ENCODE measurements at regions not wholly inside any gene's neighbourhood (a gene's known extent, or its start where the extent isn't known, plus 50 kb on each side); places are given as distances from the start of the nearest gene placed in this dataset.

- no peak for TF ChIP-seq CTCF (conservative IDR thresholded peaks at IDR 0.05)
- 94% methylated on average over 3 of the region's 3 CpGs; no CpG with 5 or more reads in 1 of the 2 experiments for WGBS, 2 experiments (ENCODE audit: insufficient coverage in 1 of 2, insufficient read length in 1 of 2)
- H3K9me3 Mint-ChIP-seq: no peaks in the 10 kb centered on the region
- no peak overlapping the region for H3K27ac ChIP-seq (ENCODE audit: low read depth, low read length)
- H3K9me3 ChIP-seq (ENCODE audit: control insufficient read depth, low read length): no peaks in the 10 kb centered on the region
- no peaks in the 10 kb centered on the region for H3K36me3 Mint-ChIP-seq (ENCODE audit: low read depth)
- H3K4me1 Mint-ChIP-seq: no peaks in the 10 kb centered on the region
- no peak overlapping the region for H3K9ac ChIP-seq (ENCODE audit: extremely low read depth, low read length, poor library complexity, severe bottlenecking)
- H3K4me3 ChIP-seq (ENCODE audit: low read length): no peak overlapping the region
- no peak overlapping the region for H3K4me3 Mint-ChIP-seq
- DNase-seq: no peak
- H3K27me3 Mint-ChIP-seq (ENCODE audit: insufficient read depth): peaks cover 52% of the 10 kb centered on the region
- no peaks in the 10 kb centered on the region for H3K36me3 ChIP-seq (ENCODE audit: control insufficient read depth, insufficient read depth, low read length)
- H3K27ac Mint-ChIP-seq: no peak overlapping the region
- H3K4me1 ChIP-seq (ENCODE audit: control insufficient read depth, insufficient read depth, low read length): no peaks in the 10 kb centered on the region
- H3K27me3 ChIP-seq (ENCODE audit: control insufficient read depth, insufficient read depth, low read length, poor library complexity, severe bottlenecking): peaks cover 14% of the 10 kb centered on the region
Measured at GRCh38 chr16:73197598-73197997, 149.7 kb upstream of the ZFHX3 start.

- no peaks in the 10 kb centered on the region for H3K36me3 Mint-ChIP-seq (ENCODE audit: low read depth)
- Histone ChIP-seq H3K27ac (ENCODE audit: low read depth, low read length) (no peak overlapping the region), H3K4me1 (ENCODE audit: control insufficient read depth, insufficient read depth, low read length) (no peaks in the 10 kb centered on the region), H3K27me3 (ENCODE audit: control insufficient read depth, insufficient read depth, low read length, poor library complexity, severe bottlenecking) (peaks cover 23% of the 10 kb centered on the region), H3K9ac (ENCODE audit: extremely low read depth, low read length, poor library complexity, severe bottlenecking) (no peak overlapping the region), H3K36me3 (ENCODE audit: control insufficient read depth, insufficient read depth, low read length) (no peaks in the 10 kb centered on the region), H3K4me3 (ENCODE audit: low read length) (no peak overlapping the region), H3K9me3 (ENCODE audit: control insufficient read depth, low read length) (no peaks in the 10 kb centered on the region)
- H3K4me3 Mint-ChIP-seq: no peak overlapping the region
- no peak overlapping the region for H3K27ac Mint-ChIP-seq
- WGBS, 2 experiments (ENCODE audit: insufficient coverage in 1 of 2, insufficient read length in 1 of 2): 31 to 37% methylated on average over 4 of the region's 4 CpGs
- H3K27me3 Mint-ChIP-seq (ENCODE audit: insufficient read depth): peaks cover 61% of the 10 kb centered on the region
- TF ChIP-seq CTCF (conservative IDR thresholded peaks at IDR 0.05): peak; percentile 83
- DNase-seq: peak; percentile 92
- H3K9me3 Mint-ChIP-seq: no peaks in the 10 kb centered on the region
- H3K4me1 Mint-ChIP-seq: no peaks in the 10 kb centered on the region
Measured at GRCh38 chr16:73196670-73197069, 148.7 kb upstream of the ZFHX3 start.

- no peak overlapping the region for H3K27ac ChIP-seq (ENCODE audit: low read depth, low read length)
- 100% methylated on average over 1 of the region's 1 CpG; no CpG with 5 or more reads in 1 of the 2 experiments for WGBS, 2 experiments (ENCODE audit: insufficient coverage in 1 of 2, insufficient read length in 1 of 2)
- DNase-seq: no peak
- no peak overlapping the region for H3K9ac ChIP-seq (ENCODE audit: extremely low read depth, low read length, poor library complexity, severe bottlenecking)
- H3K36me3 ChIP-seq (ENCODE audit: control insufficient read depth, insufficient read depth, low read length): no peaks in the 10 kb centered on the region
- H3K4me1 ChIP-seq (ENCODE audit: control insufficient read depth, insufficient read depth, low read length): no peaks in the 10 kb centered on the region
- Mint-ChIP-seq H3K4me1 (peaks cover 3% of the 10 kb centered on the region), H3K4me3 (no peak overlapping the region), H3K9me3 (no peaks in the 10 kb centered on the region), H3K27ac (no peak overlapping the region), H3K36me3 (ENCODE audit: low read depth) (no peaks in the 10 kb centered on the region), H3K27me3 (ENCODE audit: insufficient read depth) (peaks cover 76% of the 10 kb centered on the region)
- H3K4me3 ChIP-seq (ENCODE audit: low read length): no peak overlapping the region
- peaks cover 48% of the 10 kb centered on the region for H3K27me3 ChIP-seq (ENCODE audit: control insufficient read depth, insufficient read depth, low read length, poor library complexity, severe bottlenecking)
- TF ChIP-seq CTCF (conservative IDR thresholded peaks at IDR 0.05): no peak
- H3K9me3 ChIP-seq (ENCODE audit: control insufficient read depth, low read length): no peaks in the 10 kb centered on the region
Measured at GRCh38 chr16:73193464-73193863, 145.5 kb upstream of the ZFHX3 start.

Data from endodermal cell (in vitro differentiated cells).